Right renal cortex interstitium (tissue), 3 donors: ENCODE measurements at regions not wholly inside any gene's neighbourhood (a gene's known extent, or its start where the extent isn't known, plus 50 kb on each side); places are given as distances from the start of the nearest gene placed in this dataset.
"Not testable (repeated sequence)": the region's sequence is repeated elsewhere in the genome, so short reads cannot be mapped to it uniquely, and the experiment has no call there.

Experiments
- DNase-seq, 3 donors: peaks; one replicate each; pipeline ENCODE4 v3.0.0-alpha.2; 2013; ENCODE audit warnings: low read depth in 3 of 3, low spot score in 2 of 3

DNA sequence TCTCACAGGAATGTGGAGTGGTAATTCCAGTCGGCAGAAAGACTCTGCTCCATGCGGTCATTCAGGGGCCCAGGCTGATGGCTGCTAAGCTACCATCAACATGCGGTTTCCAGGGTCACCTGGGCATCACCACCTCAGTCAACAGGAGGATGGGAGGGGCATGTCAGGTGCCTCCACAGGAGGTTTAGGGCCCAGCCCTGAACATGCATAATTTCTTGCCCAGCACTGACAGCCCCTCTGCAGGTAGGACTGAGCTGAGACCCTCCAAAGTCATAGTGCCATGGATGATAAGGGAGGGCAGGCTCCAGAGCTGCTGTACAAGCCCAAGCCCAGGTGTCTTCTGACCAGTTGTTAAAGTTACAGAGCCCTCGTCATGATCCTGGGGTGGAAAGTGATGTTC lies 244.0 kb upstream of the SFSWAP start:
- no peak for DNase-seq

DNA sequence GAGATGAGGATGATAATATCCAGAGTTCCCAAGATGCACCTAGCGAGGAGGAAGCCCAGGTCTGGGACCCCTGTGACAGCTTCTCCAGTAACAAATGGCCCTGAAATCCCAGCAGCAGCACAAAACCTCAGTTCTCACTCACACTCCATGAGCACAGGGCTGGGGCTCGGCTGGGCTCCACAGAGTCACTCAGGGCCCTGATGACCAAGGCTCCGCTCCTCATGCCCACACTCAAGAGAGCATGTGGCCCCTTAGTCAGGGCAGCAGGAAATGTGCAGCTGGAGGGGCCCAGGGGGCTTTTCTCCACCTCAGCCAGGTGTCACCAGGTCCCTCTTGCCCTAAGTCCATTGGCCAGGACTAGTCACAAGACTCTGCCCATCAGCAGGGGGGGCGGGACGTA lies 242.7 kb upstream of the SFSWAP start:
- DNase-seq = no peak

DNA sequence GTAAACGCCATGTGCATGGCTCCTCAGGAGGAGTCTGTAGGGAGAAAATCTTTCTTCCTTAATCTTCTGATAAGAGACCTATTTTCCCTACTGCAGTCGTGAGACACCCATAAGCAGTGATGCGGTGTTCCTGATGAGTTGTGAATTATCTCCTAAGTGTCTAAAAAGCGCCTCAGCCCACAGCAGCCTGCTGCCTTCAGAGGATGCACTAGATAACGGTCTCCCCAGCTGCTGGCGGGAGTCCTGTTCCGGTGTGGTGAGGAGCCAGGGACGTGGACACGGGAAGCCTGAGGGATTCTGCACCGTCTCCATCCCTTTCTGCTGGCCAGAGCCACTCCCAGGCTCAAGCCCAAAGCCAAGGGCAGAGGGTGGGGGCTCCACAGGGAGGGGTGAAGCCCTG lies 240.9 kb upstream of the SFSWAP start:
- DNase-seq = not testable (repeated sequence)

DNA sequence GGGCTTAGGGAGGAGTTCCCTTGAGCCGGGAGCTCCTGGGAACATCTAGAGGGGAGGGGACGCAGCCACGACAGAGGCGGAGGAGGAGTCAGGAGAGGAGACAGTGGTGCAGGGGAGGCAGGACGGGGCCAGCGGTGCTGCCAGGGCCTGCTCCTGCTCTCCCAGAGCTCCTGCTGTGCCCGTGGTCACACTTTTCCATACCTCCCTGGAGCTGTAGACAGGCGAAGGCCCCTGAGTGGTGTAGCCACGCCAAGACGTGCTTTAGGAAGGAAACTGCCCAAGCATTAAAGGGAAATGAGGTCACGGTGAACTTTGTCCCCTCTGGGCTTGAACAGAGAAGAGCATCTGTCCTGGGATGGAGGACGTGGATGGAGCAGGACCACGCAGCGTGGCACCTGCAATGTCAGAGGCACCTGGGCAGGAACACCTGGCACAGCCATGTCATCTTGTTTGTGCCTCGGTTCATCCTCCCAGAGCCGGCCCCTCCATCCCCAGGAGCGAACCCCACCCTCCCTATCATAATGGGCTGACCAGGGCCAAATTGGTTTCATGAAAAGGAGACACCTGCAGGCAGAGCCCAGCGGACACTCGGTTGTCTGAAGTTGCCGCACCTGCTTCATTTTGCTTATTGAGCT lies 239.5 kb upstream of the SFSWAP start:
- no peak for DNase-seq

DNA sequence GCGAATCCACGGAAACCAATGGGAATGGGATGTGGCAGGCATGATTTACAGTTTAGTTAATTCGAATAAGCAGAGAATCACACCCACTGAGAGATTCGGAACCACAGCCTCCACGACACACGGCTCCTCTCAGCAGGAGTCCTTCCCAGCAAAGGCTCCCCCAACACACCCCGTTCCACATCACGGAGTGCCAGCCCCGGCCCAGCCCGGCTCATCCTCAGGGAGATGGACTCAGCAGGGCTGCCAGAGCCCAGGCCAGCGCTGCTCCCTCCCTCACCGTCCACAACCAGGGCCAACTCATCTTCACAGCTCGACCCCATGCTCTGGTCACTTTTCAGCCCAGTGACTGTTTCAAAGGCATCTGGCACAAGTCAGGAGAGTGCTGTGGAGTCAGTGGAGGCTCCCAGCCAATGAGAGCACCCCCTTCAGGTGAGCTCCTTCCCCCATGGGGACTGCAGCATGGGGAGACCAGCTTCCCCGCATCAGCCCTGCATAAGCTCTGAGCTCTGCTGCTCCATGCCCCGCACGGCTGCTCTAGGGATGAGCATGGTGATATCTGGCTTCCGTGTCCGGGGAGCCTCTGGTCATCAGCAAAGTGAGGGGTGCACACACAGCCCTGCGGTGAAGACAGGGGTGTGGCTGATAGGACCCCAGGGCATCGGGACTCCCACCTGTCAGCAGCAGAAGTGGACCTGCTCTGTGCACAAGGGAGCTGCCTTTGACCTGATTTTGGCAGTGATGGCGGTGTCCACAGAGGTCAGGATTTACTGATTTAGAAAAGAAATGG lies 238.8 kb upstream of the SFSWAP start:
- DNase-seq = no peak

DNA sequence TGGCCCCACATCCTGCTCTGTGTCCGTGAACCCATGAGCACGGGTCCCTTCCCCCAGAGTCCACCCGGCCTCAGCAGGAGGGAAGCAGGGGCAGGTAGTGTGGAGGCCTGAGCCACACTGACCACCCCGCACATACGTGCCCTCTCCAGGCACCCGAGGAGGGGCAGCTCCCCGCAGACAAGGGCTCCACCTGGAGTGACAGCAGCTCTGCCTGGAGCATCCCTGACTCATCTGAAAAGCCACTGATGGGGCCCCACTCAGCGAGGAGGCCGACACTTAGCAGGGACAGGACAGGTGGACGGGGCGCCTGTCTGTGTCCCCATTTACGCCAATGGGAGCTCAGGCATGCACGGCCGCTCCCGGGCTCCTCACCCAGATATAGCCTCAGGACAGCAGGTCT lies 237.6 kb upstream of the SFSWAP start:
- no peak for DNase-seq

DNA sequence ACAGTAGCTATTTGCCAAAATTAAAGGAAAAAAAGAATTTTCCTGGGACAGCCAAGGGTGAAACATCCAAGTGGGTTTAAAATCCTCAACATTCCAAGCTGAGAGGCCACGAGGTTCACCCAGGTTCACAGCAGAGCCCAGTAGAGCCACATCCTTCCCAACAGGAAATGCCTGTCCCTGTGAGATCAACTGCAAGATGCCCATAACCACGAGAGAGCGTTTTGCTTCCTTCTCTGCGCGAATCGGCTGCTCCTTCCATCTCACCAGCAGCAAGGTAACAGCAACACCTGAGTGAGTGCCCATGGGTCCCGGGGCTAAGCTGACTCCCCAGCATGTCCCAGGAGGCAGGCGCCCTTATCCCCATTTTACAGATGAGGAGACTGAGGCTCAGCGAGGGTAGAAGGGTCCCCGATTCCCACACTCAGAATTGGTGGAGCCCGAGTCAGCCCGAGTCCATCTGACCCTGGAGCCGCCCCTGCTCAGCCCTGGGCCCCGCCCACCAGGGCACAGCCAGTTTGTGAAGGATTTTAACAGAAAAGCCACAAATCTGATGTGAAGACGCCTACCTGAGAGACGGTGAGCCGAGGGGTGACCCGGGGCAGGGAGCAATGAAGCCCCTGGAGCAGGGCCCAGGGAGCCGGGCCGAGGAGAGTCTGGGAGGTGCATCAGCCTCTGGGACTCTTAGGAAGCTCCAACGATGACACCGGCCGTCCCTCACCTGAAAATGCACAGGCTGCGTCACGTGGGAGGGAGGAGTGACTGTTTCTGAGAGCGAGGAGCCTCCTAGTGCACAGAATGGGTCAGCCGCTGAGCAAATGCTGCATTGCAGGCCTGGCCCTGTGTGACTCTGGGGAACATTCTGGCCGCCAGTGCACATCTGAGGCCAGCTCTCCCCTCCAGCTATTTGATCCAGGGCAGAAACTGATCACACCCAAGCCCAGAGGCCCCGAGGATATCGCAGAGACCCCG lies 236.9 kb upstream of the SFSWAP start:
- no peak for DNase-seq

DNA sequence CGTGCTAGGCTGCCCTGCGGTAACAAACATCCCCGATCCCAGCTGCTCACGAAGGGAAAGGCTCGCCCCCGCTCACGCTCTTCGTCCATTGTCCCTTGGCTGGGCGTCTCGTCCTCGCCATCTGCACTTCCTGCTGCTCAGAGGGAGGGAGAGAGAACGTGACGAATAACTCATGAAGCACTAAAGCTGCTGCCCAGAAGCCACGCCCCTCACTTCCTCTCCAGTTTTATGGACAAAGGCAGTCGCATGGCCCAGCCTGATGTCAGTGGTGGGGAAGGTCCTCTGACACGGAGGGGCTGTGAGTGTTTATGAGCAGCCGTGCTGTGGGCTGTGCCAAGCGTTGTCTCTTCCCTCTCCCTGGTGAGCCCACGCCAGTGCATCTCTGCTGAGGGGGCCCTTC lies 235.9 kb upstream of the SFSWAP start:
- not testable (repeated sequence) for DNase-seq

DNA sequence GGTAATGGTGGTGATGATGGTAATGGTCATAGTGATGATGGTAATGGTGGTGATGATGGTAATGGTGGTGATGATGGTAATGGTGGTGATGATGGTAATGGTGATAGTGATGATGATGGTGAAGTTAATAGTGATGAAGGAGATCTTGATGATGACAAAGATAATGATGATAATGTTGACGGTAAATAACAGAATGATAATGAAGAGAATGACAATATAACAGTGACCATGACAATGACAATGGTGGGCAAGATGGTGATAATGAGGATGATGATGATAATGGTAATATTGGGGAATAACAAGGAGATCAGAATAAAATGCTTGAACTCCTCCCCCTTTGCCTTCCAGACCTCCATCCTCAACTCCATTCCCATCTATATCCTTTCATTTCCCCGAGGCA lies 233.3 kb upstream of the SFSWAP start:
- no peak for DNase-seq

DNA sequence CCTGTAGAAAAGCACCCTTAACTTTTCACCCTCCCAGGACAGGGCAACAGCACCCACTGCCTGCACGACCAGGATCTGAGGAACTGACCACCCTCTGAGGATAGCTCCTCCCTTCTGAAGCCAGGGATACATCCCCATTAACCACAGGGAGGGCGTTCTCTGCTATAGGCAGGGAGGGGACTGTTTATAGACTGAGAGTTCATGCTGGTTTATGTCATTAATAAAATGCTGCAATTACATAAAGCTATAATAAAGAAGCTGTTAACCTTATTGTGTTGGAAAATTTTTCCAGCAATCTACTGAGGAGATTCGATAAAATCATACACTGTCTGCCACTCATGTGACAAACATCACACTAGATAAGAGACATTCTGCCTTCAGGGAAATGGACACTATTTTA lies 232.4 kb upstream of the SFSWAP start:
- no peak for DNase-seq

DNA sequence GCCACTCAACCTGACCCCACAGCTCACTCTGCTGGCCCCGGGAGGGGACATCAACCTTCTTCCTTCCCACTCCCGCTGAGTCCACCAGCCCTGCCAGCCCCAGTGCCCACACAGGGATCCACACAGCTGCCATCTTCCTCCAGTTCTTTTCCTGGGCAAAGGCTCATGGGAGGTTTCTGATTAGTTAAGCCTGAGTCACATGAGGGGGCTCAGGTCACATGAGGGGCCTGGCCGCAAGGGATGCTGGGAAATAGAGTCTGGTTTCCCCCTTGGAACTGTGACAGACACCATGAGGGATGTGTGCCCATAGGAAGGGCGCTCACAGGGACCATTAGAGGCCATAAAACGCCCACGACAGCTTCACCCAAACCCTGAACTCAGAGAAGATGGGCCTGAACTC lies 228.7 kb upstream of the SFSWAP start:
- DNase-seq = no peak

DNA sequence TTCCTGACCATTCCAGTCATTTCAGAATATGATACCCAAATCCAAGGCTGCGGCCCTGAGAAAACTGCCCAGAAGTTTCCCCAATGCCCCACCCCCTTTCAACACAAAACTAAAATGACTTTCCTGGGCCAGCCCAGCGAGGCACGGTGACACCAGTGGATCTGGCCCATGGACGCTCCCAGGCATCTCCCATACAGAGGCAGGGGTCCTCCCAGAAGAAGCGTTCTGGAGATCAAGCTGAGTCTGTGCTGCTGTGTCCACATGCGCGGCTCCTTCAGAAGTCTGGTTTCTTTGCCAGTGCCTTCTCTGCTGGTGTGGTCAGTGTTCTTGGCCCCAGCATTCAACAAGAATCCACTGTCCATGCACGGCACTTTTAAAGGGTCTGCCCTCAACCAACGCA lies 228.2 kb upstream of the SFSWAP start:
- DNase-seq = no peak

DNA sequence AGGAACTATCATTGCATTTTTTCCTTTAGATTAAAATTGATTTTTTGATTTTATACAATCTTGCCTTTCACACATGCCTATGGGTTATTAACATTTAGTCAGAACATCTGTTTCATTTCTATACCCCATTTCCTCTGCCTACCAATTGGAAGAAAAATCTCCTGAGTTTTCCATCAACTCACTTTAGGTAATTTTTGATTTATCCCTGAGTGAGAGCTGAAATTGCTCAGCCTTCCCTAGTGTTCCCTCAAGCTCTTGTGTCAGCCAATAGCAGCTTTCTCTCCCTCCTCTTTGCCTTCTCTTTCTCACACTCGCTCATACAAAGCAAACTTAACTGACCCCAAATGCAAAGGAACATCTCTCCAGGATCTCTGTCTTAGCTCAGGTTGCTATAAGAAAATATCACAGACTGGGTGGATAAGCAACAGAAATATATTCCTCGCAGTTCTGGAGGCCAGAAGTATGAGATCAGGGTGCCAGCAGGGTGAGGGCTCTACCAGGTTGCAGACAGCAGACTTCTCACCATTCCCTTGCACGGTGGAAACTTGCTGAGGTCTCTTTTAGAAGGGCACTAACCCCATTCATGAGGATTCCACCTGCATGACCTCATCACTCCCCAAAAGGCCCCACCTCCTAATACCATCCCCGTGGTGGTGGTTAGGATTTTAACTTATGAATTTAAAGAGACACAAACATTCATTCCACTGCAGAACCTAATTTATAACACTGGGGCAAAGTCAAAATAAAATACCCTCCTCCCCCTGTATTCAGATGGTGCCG lies 224.2 kb upstream of the SFSWAP start:
- no peak for DNase-seq

DNA sequence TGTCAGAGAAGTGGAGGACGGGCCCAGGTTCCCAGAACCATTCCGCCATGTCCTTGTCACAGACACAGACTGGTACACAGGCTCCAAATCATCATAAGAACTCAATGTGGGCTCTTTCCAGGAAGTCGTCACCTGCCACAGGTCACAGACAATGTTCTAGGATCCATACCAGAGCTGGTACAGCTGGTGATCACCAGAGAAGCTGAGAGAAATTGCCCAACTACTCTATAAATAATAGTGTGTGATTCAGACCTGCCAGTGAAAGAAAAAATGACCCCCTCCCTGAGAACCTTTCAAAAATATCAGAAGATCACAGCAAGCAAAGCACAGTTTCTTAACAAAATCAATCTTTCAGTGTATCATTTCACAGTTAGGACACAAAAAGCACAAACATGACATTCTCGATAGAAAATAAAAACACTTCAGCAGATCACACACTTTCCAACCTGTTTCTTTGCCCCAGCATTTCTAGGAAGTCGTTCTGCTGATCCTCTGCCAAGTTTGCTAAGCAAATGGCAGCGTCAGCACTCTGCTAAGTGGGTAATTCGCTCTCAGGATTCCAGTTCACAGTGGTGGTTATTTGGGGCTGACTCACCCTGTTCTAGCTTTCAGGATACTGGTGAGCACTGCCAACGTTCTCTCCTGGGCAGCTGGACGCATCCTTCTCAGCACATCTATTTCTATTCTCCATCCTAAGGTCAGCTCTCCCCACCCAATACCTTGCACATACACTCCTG lies 223.3 kb upstream of the SFSWAP start:
- no peak for DNase-seq

DNA sequence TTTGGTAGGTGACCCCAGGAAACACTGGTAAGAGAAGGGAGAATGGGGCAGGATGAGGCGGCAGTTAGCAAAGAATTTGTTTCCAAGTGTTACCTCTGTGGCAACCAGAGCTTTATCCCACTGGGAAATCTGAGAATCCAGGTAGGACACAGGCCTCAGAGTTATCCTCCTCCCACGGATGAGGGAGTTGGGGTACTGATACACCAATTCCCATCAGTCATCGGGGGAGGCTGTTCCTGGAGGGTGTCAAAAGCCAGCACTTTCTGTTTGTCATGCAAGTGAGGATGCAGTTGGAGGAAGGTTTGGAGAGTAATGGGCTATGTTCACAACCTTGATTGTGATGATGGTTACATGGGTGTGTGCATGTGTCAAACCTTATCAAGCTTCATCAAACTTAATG lies 221.2 kb upstream of the SFSWAP start:
- no peak for DNase-seq

DNA sequence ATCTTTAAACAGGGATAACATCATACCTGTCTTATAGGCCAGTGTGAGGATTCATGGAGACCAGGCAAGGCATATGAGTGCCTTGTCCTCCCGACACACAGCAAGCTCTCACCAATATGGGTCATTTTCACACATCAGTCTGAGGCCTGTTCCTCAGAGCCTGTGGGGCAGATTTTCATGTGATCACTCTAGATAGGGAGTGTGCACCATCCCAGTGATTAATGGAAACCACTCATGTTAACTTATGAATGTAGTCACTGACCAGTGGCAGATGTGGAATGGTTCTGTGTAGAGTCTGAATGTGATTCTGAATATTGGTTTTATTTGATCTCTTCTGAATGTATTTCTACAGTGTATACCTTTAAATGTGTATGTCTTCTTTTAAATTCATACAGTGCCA lies 219.7 kb upstream of the SFSWAP start:
- no peak for DNase-seq

DNA sequence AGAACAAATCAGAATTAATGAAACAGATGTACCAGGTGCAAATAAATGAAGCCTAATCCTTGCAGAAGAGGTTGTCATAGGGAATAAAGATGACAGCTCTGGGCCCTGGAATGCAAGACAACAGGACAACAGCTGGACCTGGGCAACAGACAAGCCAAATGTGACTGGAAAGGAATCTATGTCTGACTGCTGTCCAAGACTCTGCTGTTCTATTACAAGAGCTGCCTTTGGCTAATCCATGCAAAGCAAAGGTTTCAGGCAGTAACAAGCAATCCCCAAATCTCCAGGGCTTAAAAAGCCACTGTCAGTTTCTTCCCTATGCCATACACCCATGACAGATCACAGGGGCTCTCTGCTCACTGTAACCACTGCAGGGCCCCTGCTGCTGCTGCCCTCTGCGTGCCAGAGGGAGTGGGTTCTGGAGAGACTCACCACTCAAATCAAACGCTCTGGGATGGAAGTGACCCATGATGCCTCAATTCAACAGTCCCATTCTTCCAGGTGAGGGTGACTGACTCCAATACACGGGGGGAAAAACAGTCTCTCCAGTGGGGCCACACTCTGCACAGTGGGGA lies 218.9 kb upstream of the SFSWAP start:
- no peak for DNase-seq

DNA sequence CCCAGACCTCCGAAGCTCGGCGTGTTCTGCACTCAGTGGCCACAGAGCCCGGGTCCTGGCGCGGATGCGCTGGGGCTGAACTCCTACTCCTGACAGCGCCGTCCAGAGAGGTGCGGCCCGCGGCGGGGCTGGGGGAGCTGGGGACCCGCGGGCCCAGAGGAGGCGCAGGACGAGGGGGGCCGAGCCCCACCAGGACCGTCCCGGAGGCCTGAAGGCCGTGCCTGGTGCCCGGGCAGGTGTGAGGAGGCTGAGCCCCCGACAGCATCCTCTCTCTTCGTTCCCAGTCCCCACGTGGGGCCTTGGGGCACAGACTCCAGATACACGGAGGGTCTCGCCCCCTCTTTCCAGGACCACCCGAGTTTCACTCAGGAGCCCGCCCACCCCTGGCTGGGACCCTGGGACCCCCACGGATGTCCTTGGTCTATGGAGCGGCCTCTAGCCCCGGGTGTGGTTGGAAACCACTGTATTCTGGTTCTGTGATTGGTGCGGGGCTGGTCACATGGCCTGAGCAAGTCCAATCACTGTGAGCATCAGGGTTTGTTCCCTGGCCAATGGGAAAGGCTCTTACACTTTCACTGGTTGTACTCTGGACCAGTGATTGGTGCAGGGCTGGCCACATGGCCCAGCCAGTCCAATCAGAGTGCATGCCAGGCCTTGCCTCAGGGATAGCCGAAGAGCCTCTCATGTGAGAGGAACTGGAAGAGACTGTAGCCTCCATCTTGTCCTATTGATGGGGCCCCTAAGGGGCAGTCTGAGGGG lies 217.6 kb upstream of the SFSWAP start:
- no peak for DNase-seq

DNA sequence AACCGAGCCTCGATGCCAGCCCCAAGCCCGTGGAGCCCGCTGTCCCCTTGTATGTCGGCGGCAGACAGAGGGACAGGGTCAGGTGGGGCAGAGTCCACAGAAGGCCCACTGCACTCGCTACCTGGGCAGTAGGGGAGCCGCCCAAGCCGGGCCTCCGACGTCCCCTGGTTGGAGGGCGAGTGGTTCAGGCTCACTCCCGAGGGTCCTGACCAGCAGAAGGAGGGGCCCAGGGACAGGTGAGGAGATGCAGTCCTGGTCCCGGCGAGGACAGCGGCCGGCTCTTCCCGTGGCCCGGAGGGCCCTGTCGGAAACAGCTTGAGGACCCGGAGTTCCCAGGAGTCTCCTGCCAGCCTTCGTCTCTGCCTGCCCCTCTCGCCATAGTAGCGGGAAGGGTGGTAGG lies 216.7 kb upstream of the SFSWAP start:
- no peak for DNase-seq
